ENCODE measurements at regions not wholly inside any gene's neighbourhood (a gene's known extent, or its start where the extent isn't known, plus 50 kb on each side); places are given as distances from the start of the nearest gene placed in this dataset.

DNA sequence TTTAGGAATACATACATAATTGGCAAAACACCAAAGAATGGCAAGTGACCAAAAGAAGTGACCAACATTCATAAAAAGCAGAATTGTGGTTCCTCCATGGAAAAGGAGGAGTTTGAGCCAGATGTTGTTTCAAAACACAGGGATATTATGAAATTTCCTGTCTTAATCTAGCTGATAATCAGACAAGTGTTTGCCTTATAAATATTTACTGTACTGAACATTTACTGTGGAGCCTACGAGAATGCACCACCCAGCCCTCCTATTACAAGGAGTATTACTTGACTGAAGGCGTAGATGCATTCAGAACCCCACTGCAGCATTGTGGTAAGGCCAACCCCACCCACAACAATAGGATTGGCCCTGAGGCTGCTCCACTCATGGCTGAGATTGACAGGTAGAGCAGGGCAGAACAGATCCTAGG is 118.9 kb downstream of the AKR1D1 start:
- Histone ChIP-seq H2AK9ac (replicated peaks; ENCODE audit: low read depth, low read length, poor library complexity) (no peak overlapping the region), H4K5ac (ENCODE audit: low read depth, low read length) (no peak overlapping the region), H3K4me1 (ENCODE audit: control insufficient read depth, insufficient read depth, low read length) (no peaks in the 10 kb centered on the region), H2AK5ac (ENCODE audit: low read depth, low read length) (no peak overlapping the region), H2BK120ac (ENCODE audit: low read depth, low read length) (no peak overlapping the region), H3K79me1 (ENCODE audit: low read depth in 1 of 2, low read length in 2 of 2) (no peaks in the 10 kb centered on the region), H3K9me1 (ENCODE audit: insufficient read depth, low read length) (no peaks in the 10 kb centered on the region), H3K18ac (ENCODE audit: low read depth, low read length) (no peak overlapping the region), H3K27ac (ENCODE audit: insufficient read depth, low read length) (no peak overlapping the region), H3K14ac (replicated peaks; ENCODE audit: low read depth, low read length) (no peak overlapping the region), H3K4ac (ENCODE audit: low read depth, low read length) (no peak overlapping the region), H2BK20ac (ENCODE audit: low read depth, low read length) (no peak overlapping the region), H2BK15ac (ENCODE audit: low read depth, low read length) (no peak overlapping the region), H4K20me1 (ENCODE audit: insufficient read depth, low read length) (no peaks in the 10 kb centered on the region), H3K4me2 (ENCODE audit: low read depth, low read length) (no peak overlapping the region), H3K9ac (ENCODE audit: low read depth, low read length) (no peak overlapping the region), H3K27me3 (ENCODE audit: control insufficient read depth, insufficient read depth, low read length) (no peaks in the 10 kb centered on the region), H3K23ac (ENCODE audit: low read depth, low read length) (no peak overlapping the region), H3K56ac (ENCODE audit: extremely low read depth, insufficient read depth, low read length) (no peak overlapping the region), H3K4me3 (ENCODE audit: insufficient read depth, low read depth, low read length) (no peak overlapping the region), H3K36me3 (ENCODE audit: control insufficient read depth, insufficient read depth, low read length) (no peaks in the 10 kb centered on the region), H4K91ac (ENCODE audit: insufficient read depth, low read depth, low read length) (no peak overlapping the region), H4K8ac (ENCODE audit: low read depth in 2 of 2, low read length in 2 of 2) (no peak overlapping the region), H3K9me3 (ENCODE audit: control insufficient read depth, insufficient read depth, low read length) (peaks cover 11% of the 10 kb centered on the region), H2AFZ (replicated peaks; ENCODE audit: low read length, poor library complexity) (no peak overlapping the region), H2BK5ac (ENCODE audit: low read depth, low read length, poor library complexity, severe bottlenecking) (no peak overlapping the region)
- ChIA-PET POLR2A (ENCODE audit: unreplicated experiment) (no interaction called here), CTCF (no interaction called here)
- BruUV-seq (replicated peaks) = no TSS peak
- no CpG with 5 or more reads among the region's 2 CpGs for WGBS, 2 experiments (ENCODE audit: extremely low coverage in 2 of 2, insufficient read length in 1 of 2)
- TF ChIP-seq CEBPB (IDR thresholded peaks at IDR 0.05; ENCODE audit: low read depth, low read length) = no peak
- no peak for TF ChIP-seq CHD1 (IDR thresholded peaks at IDR 0.05; ENCODE audit: low read depth, low read length)
- TF ChIP-seq RCOR1 (IDR thresholded peaks at IDR 0.05; ENCODE audit: insufficient replicate concordance, low read length) = no peak
- no peak for TF ChIP-seq SMC3 (IDR thresholded peaks at IDR 0.05; ENCODE audit: low read depth, low read length)
- TF ChIP-seq, protein P1, sequence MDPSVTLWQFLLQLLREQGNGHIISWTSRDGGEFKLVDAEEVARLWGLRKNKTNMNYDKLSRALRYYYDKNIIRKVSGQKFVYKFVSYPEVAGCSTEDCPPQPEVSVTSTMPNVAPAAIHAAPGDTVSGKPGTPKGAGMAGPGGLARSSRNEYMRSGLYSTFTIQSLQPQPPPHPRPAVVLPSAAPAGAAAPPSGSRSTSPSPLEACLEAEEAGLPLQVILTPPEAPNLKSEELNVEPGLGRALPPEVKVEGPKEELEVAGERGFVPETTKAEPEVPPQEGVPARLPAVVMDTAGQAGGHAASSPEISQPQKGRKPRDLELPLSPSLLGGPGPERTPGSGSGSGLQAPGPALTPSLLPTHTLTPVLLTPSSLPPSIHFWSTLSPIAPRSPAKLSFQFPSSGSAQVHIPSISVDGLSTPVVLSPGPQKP (IDR thresholded peaks at IDR 0.05; ENCODE audit: borderline replicate concordance, low read depth, low read length) = no peak
- TF ChIP-seq, protein P2, sequence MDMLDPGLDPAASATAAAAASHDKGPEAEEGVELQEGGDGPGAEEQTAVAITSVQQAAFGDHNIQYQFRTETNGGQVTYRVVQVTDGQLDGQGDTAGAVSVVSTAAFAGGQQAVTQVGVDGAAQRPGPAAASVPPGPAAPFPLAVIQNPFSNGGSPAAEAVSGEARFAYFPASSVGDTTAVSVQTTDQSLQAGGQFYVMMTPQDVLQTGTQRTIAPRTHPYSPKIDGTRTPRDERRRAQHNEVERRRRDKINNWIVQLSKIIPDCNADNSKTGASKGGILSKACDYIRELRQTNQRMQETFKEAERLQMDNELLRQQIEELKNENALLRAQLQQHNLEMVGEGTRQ (IDR thresholded peaks at IDR 0.05; ENCODE audit: low read depth, low read length) = no peak
- TF ChIP-seq MXI1 (IDR thresholded peaks at IDR 0.05; ENCODE audit: borderline replicate concordance, low read depth, low read length) = no peak
- TF ChIP-seq NFE2L2 (IDR thresholded peaks at IDR 0.05; ENCODE audit: low read depth, low read length) = no peak
- no peak for TF ChIP-seq FOS (IDR thresholded peaks at IDR 0.05; ENCODE audit: low read depth, low read length)
- TF ChIP-seq, protein P3, sequence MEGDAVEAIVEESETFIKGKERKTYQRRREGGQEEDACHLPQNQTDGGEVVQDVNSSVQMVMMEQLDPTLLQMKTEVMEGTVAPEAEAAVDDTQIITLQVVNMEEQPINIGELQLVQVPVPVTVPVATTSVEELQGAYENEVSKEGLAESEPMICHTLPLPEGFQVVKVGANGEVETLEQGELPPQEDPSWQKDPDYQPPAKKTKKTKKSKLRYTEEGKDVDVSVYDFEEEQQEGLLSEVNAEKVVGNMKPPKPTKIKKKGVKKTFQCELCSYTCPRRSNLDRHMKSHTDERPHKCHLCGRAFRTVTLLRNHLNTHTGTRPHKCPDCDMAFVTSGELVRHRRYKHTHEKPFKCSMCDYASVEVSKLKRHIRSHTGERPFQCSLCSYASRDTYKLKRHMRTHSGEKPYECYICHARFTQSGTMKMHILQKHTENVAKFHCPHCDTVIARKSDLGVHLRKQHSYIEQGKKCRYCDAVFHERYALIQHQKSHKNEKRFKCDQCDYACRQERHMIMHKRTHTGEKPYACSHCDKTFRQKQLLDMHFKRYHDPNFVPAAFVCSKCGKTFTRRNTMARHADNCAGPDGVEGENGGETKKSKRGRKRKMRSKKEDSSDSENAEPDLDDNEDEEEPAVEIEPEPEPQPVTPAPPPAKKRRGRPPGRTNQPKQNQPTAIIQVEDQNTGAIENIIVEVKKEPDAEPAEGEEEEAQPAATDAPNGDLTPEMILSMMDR (conservative IDR thresholded peaks at IDR 0.05; ENCODE audit: low read depth, low read length) = no peak
- TF ChIP-seq RFX5 (IDR thresholded peaks at IDR 0.05; ENCODE audit: low read depth, low read length) = no peak
- DNase-seq = no peak
- ATAC-seq (ENCODE audit: low read depth) = no peak
- intact Hi-C loops (cut with micrococcal nuclease) = no loop called here
- in situ Hi-C loops (cut with MboI; ENCODE audit: low sequenced_read_pairs) = no loop called here
- dilution Hi-C loops (cut with HindIII; ENCODE audit: low sequenced_read_pairs, unreplicated experiment) = no loop called here

Data from IMR-90 (cell line).